ENCODE measurements at regions not wholly inside any gene's neighbourhood (a gene's known extent, or its start where the extent isn't known, plus 50 kb on each side); places are given as distances from the start of the nearest gene placed in this dataset.
A peak's percentile ranks its signal among the peaks of the same experiment; 100 is the strongest.

- Histone ChIP-seq H3F3A (ENCODE audit: low read depth) (peaks cover 5% of the 10 kb centered on the region), H3K9ac (no peak overlapping the region), H3K4me2 (no peak overlapping the region), H3K27me3 (no peaks in the 10 kb centered on the region), H3K9me3 (ENCODE audit: low read depth) (no peaks in the 10 kb centered on the region), H3K36me3 (no peaks in the 10 kb centered on the region), H2AFZ (replicated peaks) (no peak overlapping the region), H4K20me1 (ENCODE audit: low read depth) (no peaks in the 10 kb centered on the region), H3K27ac (no peak overlapping the region), H3K4me1 (peaks cover 29% of the 10 kb centered on the region), H3K79me2 (ENCODE audit: low read depth) (peaks cover 11% of the 10 kb centered on the region), H3K4me3 (no peak overlapping the region)
- Mint-ChIP-seq H3K4me3 (no peak overlapping the region), H3K27me3 (ENCODE audit: insufficient read depth, low read depth) (peaks cover 2% of the 10 kb centered on the region), H3K36me3 (peaks cover 40% of the 10 kb centered on the region), H3K9me3 (peaks cover 11% of the 10 kb centered on the region), H3K27ac (no peak overlapping the region), H3K4me1 (peaks cover 38% of the 10 kb centered on the region)
- DNase-seq (ENCODE audit: low spot score) = no peak
- TF ChIP-seq EZH2 (IDR thresholded peaks at IDR 0.05) = no peak
Measured at GRCh38 chr12:24553259-24553658, 395.6 kb downstream of the BCAT1 start.

DNA sequence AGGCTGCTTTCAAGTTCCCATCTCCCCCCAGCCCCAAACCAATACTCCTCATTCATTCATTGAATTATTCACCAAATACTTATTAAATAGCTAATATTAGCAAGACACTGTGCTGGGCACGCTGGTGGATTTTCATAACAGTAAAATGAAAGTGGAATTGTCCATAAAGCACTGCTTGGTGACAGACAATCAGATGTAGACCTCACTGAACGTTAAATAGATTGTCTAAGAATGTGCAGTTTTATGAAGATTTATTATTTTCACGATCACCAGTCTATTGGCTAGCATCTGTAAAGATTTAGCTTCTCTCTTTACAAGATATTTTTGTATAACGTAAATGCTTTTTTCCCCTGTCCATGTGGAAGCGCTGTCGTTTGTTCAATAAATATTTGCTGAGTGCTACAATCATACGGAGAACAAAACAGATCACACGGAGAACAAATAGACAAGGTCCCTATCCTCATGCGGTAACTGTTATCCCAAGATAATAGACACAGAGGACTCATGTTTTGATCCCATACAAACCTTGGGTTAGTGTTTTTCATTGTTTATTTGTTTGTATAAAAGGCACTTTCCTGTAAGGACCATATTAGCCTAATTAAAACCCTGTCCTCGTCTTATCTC, 397.6 kb downstream of the BCAT1 start:
- no peak for TF ChIP-seq EZH2 (IDR thresholded peaks at IDR 0.05)
- no peak for TF ChIP-seq CTCF (IDR thresholded peaks at IDR 0.05)
- no peak for TF ChIP-seq EZH2phosphoT487 (IDR thresholded peaks at IDR 0.05)
- Histone ChIP-seq H4K20me1 (ENCODE audit: low read depth) (no peaks in the 10 kb centered on the region), H3K27ac (no peak overlapping the region), H3K4me2 (peak overlapping the region; percentile 39), H3K9me3 (ENCODE audit: low read depth) (no peaks in the 10 kb centered on the region), H3K79me2 (ENCODE audit: low read depth) (peaks cover 5% of the 10 kb centered on the region), H2AFZ (replicated peaks) (no peak overlapping the region), H3K36me3 (no peaks in the 10 kb centered on the region), H3K4me1 (peaks cover 29% of the 10 kb centered on the region), H3K4me3 (no peak overlapping the region), H3K9ac (no peak overlapping the region), H3F3A (ENCODE audit: low read depth) (peaks cover 5% of the 10 kb centered on the region), H3K27me3 (no peaks in the 10 kb centered on the region)
- Mint-ChIP-seq H3K27ac (peak overlapping the region; percentile 35), H3K36me3 (peaks cover 41% of the 10 kb centered on the region), H3K4me1 (peaks cover 33% of the 10 kb centered on the region), H3K27me3 (ENCODE audit: insufficient read depth, low read depth) (peaks cover 2% of the 10 kb centered on the region), H3K9me3 (peaks cover 13% of the 10 kb centered on the region), H3K4me3 (no peak overlapping the region)
- no peak for DNase-seq (ENCODE audit: low spot score)

DNA sequence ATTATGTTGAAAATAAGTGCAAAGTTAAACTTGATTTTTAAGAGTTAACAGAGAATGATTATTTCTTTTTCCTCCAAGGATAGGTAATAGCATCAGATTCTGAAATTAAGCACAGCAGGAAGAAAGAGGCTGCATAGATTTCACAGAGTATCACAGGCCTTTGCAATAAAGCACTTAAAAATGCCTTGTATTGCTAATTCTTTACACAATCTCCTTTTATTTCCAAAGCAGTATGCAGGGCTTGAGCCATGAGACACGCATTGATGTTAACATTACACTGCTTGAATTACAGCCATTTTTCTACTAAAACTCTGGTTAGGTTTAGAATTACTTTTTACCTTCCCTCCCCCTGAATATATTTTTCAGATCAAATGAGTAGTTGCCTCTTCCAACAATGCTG, 398.3 kb downstream of the BCAT1 start:
- H3K4me2 ChIP-seq = no peak overlapping the region

More for the DNA sequence above, 398.3 kb downstream of the BCAT1 start:
- Mint-ChIP-seq H3K4me1 (peaks cover 33% of the 10 kb centered on the region), H3K27me3 (ENCODE audit: insufficient read depth, low read depth) (no peaks in the 10 kb centered on the region), H3K4me3 (no peak overlapping the region), H3K27ac (peak overlapping the region; percentile 46), H3K36me3 (peaks cover 39% of the 10 kb centered on the region), H3K9me3 (peaks cover 17% of the 10 kb centered on the region)
- H3K9ac ChIP-seq = no peak overlapping the region
- peaks cover 5% of the 10 kb centered on the region for H3K79me2 ChIP-seq (ENCODE audit: low read depth)
- peaks cover 5% of the 10 kb centered on the region for H3F3A ChIP-seq (ENCODE audit: low read depth)
- peaks cover 29% of the 10 kb centered on the region for H3K4me1 ChIP-seq
- no peak overlapping the region for H2AFZ ChIP-seq (replicated peaks)
- H3K4me3 ChIP-seq = no peak overlapping the region
- no peaks in the 10 kb centered on the region for H3K36me3 ChIP-seq
- no peaks in the 10 kb centered on the region for H4K20me1 ChIP-seq (ENCODE audit: low read depth)
- TF ChIP-seq EZH2phosphoT487 (IDR thresholded peaks at IDR 0.05) = no peak
- TF ChIP-seq EZH2 (IDR thresholded peaks at IDR 0.05) = no peak
- TF ChIP-seq CTCF (IDR thresholded peaks at IDR 0.05) = no peak
- no peaks in the 10 kb centered on the region for H3K27me3 ChIP-seq
- no peaks in the 10 kb centered on the region for H3K9me3 ChIP-seq (ENCODE audit: low read depth)
- H3K27ac ChIP-seq = no peak overlapping the region
- no peak for DNase-seq (ENCODE audit: low spot score)

Data from neural progenitor cell (in vitro differentiated cells).